M059J (cell line): ENCODE measurements at regions not wholly inside any gene's neighbourhood (a gene's known extent, or its start where the extent isn't known, plus 50 kb on each side); places are given as distances from the start of the nearest gene placed in this dataset.
"Not testable (repeated sequence)": the region's sequence is repeated elsewhere in the genome, so short reads cannot be mapped to it uniquely, and the experiment has no call there.

Experiments used
- DNase-seq: peaks from one replicate; pipeline ENCODE4 v3.0.0-alpha.2; 2012; ENCODE audit warnings: low read depth

DNA sequence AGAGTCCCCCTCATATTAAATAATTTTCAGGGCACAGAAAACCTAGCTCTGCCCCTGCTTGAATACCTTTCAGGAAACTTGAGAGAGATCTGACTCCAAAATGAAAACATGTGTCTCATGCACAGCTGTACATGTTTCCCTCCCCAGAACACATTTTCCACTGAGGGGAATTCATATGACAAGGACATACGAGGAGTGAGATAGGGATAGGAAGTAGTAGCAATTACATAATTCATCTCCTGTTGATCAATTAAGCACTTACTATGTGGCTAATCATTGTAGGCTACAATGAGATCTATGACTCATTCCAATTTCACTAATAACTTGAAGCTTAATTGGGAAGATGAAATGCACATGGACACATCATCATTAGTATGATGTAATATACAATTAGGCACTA is 302.1 kb downstream of the PCDH11X start:
- DNase-seq, result not testable (repeated sequence)

DNA sequence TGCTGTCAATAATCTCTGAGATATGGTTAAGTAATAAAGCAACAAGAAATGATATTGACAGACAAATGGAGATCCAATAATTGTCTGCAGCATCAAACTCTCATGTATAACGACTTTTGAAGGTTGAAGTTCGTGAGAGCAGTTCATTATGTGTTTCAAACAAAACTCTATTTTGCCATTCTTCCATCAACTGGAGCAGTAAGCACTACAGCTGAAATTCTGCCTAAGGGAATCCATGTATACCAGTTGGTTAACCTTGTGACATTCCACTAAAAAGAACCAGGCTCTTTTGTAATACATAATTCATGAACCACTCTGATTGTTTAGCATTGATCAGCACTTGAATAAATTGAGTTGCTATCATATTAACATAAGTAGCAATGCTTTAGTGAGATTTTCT is 311.6 kb downstream of the PCDH11X start:
- not testable (repeated sequence) for DNase-seq

DNA sequence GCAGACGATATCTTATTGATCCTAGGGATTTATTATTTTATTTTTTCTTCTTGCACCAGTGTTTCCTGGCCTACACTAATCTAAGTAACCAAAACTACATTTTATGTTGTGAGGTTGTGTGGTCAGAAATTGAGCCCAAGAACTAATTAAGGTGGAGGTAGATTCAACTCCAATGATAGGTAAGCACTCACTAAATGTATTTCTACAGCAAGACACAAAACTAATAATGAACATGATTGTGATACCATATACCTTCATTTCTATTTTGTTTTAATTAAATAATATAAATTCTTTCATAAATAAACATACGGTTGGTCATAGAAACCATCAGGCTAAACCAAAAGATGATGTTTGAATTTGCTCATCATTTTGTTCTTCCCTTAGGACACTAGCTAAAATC is 319.0 kb downstream of the PCDH11X start:
- DNase-seq, result not testable (repeated sequence)

DNA sequence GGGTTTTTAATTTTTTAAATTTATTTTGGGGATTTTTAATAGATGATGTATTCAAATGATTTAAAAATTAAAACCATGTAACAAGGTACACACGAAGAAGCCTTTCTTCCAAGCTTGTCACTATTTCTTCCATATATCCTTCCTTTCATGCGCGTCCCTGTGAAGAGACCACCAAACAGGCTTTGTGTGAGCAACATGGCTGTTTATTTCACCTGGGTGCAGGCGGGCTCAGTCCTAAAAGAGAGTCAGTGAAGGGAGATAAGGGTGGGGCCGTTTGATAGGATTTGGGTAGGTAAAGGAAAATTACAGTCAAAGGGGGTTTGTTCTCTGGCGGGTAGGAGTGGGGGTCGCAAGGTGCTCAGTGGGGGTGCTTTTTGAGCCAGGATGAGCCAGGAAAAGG is 320.9 kb downstream of the PCDH11X start:
- not testable (repeated sequence) for DNase-seq

GRCh38 chrX:92105693-92106092 is 326.5 kb downstream of the PCDH11X start:
- DNase-seq, result not testable (repeated sequence)

DNA sequence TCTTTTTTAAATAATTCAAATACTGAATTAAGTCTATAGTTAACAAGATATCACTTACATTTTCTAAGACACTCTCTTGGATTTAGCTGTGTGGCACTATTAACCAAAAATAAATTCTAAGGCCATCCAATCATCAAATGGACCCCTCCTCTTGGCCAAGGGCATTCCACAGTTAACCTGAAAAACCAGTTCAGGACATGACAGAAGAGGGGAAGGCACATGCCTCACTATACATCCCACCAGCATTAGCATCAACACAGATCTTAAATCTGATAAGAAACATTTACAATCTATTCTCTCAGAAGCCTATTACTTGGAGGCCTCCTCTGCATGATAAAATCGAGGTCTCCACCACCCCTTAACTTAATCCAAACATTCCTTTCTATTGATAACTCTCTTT is 327.5 kb downstream of the PCDH11X start:
- not testable (repeated sequence) for DNase-seq

DNA sequence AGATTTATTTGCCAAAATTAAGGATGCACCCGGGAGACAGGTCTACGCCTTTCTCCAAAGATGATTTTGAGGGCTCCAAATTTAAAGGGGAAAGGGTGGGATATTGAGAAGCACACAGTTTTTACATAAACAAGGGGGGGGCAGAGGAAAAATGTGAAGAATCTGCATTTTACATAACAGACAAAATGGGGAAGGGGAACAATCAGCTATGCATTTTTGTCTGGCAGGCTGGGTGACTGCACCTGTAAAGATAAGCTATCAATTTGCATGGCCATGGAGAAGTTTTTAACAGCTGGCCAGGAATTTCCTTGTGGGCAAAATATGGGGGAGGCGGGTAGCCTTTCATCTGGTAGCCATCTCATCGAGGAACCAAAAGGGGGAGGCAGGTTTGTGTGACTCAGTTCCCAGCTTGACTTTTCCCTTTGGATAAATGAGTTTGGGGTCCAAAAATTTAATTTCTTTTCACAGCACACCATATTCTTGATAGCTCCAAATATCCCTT is 331.3 kb downstream of the PCDH11X start:
- not testable (repeated sequence) for DNase-seq

DNA sequence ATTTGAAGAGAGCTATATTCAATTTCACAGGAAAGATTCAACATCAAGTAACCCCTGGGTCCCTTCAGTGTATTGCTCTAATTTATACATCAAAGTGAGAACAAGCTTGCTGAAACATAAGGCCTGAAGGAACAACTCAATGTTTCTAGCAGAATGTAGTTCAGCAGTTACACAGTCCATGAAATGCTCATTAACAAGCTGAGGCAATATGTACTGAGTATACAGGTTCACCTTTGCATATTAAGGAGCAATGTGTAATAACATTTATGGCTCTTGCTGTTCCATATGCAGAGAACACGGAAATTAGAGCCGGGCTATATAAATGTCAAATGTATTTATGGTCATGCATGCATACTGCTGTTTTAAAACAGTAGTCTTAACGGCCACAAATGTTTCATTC is 338.5 kb downstream of the PCDH11X start:
- DNase-seq, result not testable (repeated sequence)

GRCh38 chrX:92163035-92163434 is 383.9 kb downstream of the PCDH11X start:
- DNase-seq, result not testable (repeated sequence)

- DNase-seq, result no peak
Observed at GRCh38 chrX:92209936-92210335, 430.8 kb downstream of the PCDH11X start.

DNA sequence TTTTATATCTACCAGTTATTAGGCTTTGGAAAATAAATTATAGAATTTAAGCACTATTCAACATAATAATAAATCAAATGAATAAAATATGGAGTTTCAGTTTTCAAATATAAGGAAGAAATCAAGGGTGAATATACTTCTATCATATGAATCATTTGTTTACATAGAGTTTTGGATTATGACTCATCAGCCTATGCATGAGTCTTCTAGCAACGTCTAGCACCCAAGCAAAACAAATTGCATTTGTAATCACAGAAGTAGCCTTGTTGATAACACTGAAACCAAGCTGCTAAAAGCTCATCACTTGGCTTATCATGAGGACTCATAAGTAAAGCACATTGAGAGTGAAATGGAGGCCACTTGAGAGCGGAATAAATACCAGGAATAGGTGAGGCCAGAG is 434.6 kb downstream of the PCDH11X start:
- peak; percentile 0 for DNase-seq

- not testable (repeated sequence) for DNase-seq
Observed at GRCh38 chrX:92215011-92215410, 435.8 kb downstream of the PCDH11X start.

GRCh38 chrX:92224406-92224805 is 445.2 kb downstream of the PCDH11X start:
- DNase-seq, result no peak

DNA sequence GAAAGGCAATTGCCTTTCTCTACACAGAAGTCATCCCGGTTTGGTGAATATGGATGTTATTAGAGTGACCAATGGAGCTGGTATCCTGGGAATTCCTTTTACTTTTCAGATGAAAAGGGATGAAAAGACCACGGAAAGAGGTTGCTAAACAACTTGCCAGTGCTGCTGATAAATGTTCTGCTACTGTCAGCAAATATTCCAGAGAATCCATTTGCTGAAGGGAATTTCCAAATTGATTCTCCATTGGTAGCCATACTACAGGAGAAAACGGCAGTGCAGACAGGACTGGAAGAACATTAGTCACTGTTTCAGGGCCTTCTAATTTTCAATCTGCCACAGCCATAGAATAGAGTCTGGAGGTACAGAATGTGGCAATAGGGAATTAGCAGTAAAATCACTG is 451.5 kb downstream of the PCDH11X start:
- DNase-seq, result no peak

DNA sequence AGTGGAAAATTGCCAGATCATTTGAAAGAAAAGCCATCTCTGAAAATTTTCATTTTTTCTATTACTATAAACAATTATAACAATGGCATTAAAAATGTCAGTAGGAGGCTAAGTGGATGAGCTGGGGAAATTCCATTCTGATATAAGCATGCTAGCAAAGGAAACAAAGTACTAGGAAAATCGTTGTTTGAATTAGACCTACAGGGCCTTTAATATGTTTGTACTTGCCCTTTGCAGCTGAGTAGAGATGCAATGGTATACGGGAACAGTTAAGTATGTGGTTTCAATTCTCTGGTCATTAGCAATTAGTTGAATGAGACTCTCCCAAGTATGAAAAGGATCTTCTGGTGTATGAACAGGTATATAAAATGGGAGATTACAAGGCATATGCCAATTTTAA is 452.2 kb downstream of the PCDH11X start:
- DNase-seq, result no peak

DNA sequence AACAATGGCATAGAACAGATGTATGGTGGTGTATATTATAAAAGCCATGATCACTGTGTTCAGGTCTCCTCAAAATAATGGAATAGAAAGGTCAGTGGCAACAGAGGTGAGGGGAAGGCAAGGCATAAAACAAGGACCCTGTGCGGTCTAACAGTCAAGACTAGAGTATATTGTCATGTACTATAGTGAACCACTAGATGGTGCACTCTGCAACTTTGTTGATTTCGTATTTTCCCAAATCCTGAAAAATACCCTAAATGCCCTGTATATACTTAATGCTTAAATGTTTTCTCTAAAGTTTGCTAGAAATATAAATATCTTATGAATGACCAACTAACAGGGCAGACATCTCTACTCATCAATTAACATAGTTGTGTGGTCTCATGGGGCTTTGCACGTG is 453.0 kb downstream of the PCDH11X start:
- DNase-seq, result peak; percentile 1

DNA sequence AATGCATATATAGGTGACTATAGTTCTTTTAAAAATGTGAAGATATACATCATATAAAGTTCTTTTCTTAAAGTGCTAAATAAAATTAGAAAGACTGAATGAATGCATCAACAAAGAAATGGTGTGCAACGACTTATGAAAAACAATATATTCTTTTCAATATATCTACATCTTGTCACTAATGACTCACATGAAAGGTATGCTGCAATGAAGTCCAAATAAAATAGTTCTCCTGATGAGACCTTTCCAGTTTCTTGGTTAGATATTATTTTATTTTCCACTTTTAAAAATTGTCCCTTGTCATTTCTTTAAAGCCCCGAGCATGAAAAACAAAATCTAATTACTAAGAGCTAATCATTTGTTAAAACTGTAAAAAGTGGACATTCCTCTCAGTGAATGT is 462.1 kb downstream of the PCDH11X start:
- no peak for DNase-seq

DNA sequence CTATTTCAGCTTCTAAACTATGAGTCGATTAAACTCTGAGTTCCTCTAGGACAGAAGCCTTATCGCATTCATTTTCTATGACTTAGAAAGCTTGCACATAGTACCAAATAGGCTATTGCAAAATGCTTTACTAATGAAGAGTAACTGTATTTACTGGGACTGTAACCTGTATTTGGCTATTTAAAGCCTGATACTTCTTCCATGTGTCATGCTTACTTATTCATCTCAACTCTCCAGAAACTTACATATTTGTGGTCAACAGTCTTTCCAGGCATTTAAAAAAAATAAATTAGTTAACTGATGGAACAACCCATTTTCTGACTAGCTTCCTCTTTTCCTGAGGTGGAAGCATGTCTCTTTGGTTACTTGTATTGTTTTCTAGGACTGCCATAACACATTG is 467.9 kb downstream of the PCDH11X start:
- peak; percentile 6 for DNase-seq

DNA sequence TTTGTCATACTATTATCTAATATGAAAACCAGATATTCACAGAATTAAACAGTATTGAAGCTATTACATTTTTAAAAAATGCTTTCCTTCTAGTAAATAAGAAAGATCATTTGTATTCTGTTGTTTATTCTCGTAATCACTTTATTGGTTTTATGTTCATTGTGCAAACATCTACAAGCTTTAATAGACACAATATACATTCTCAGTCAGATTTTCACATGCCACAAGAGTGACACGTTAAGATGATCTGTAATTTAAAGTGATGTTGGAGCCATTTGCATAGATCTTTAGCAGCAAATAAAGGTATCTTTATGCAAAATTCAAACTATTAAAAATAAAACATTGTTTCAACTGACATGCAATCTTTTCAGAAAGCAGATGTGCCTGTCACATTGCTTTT is 469.9 kb downstream of the PCDH11X start:
- no peak for DNase-seq

DNA sequence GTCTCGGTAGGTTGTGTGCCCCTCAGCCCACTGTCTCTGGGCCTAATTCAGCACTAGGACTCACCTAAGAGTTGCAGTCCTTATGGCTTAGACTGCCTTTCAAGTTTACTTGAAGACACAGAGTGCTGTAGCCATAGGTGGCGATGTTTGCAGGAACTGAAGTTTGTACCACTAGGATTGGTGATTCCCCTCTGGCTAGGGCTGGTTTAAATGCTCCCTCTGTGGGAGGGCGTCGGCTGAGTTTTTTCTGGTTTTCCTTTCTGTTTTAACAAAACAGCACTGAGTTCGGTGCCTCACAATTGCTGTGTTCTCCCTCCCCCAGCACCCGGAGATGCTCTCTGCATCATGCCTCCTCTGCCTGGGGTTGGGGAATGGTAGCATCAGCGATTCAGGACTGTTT is 480.9 kb downstream of the PCDH11X start:
- DNase-seq, result no peak

DNA sequence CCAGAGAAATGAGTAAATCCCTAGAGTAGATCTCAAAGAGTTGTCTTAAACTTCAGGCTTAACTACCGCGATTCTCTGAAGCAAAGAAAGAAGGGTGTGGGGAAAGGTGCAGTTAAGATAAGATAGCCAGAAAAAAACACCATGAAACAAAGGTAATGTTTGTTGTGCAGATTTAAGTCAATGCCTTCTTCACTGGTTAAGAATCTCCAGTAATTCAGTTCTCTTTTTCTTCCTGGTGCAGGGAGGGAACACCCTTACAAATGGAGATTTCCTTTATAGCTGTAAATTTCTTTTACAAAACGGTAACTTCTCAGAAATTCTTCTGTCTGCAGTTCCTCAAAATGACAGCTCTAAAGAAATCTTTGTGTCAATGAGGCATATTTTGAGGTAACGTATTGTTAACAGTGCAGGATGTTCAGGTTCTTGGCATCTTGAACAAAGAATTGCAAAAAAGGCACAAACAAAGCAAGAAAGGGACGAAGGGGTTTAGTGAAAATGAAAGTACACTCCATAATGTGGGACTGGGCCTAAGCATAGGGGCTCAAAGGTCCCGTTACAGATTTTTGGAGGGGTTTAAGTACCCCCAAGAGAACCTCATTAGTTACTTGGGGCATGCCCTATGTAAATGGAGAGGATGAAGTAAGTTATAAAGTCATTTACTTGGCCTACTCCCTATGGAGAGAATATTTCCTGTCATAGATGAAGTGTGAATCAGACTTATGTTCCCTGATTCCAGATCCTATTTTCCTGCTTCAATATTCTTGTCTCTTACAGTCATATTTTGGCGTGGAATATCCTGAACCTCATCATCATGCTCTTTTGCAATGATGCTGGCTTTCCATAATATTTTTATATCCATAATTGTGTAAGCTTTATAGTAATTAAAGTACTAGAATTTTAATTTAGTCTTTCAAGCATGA is 492.0 kb downstream of the PCDH11X start:
- no peak for DNase-seq

DNA sequence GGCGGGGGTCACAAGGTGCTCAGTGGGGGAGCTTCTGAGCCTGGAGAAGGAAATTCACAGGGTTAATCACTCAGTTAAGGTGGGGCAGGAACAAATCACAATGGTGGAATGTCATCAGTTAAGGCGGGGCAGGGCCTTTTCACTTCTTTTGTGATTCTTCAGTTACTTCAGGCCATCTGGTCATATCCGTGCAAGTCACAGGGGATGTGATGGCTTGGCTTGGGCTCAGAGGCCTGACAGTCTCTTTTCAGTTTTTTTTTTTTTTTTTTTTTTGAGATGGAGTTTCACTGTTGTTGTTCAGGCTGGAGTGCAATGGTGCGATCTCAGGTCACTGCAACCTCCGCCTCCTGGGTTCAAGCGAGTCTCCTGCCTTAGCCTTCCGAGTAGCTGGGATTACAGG is 499.4 kb downstream of the PCDH11X start:
- DNase-seq, result not testable (repeated sequence)

- not testable (repeated sequence) for DNase-seq
Observed at GRCh38 chrX:92280347-92280746, 501.2 kb downstream of the PCDH11X start.
